CD4-positive, alpha-beta T cell (primary cell): ENCODE measurements at regions not wholly inside any gene's neighbourhood (a gene's known extent, or its start where the extent isn't known, plus 50 kb on each side); places are given as distances from the start of the nearest gene placed in this dataset.

Experiments
- ATAC-seq: fragments of 200-7000 bp; cut with Tn5 transposase; one replicate; pipeline ENCODE4 v1.10.0; 2022; ENCODE audit warnings: mild to moderate bottlenecking; ENCODE audit not compliant: poor library complexity
- CTCF ChIA-PET: fragments of 350-600 bp; sonication (Branson Sonifier 250); formaldehyde crosslinking; loops from one replicate; lab custom pipeline; 2021; ENCODE audit warnings: antibody characterized with exemption, inconsistent platforms; lab: Charles Lee
- POLR2A ChIA-PET: fragments of 350-600 bp; sonication (Branson Sonifier 250); formaldehyde crosslinking; loops from one replicate; lab custom pipeline; 2021; ENCODE audit warnings: antibody characterized with exemption, inconsistent platforms; lab: Charles Lee
- DNase-seq, 14 experiments: peaks; one replicate each; pipeline ENCODE4 v3.0.0-alpha.2; 2013 to 2020; ENCODE audit warnings: mixed read lengths in 2 of 14
- H3K27ac ChIP-seq, 2 donors: one replicate each; pipeline versions ENCODE4 v1.5.1 to v1.7.0; 2013; ENCODE audit warnings: low read length in 2 of 2, low read depth in 1 of 2, mild to moderate bottlenecking in 1 of 2
- H3K27me3 ChIP-seq, 2 experiments: 1 replicate in 1 of 2; 2 replicates in 1 of 2; pipeline versions ENCODE4 v1.6.1 to v1.7.0; 2013; ENCODE audit warnings: low read length in 2 of 2, control low read depth in 1 of 2, mild to moderate bottlenecking in 1 of 2, moderate library complexity in 1 of 2; ENCODE audit not compliant: insufficient read depth in 2 of 2, control insufficient read depth in 1 of 2
- H3K36me3 ChIP-seq: one replicate; pipeline ENCODE4 v1.6.1; 2013; ENCODE audit warnings: low read length, control low read depth; ENCODE audit not compliant: insufficient read depth
- H3K4me1 ChIP-seq: one replicate; pipeline ENCODE4 v1.6.1; 2013; ENCODE audit warnings: low read length, control low read depth; ENCODE audit not compliant: insufficient read depth
- H3K4me3 ChIP-seq: one replicate; pipeline ENCODE4 v1.5.1; 2013; ENCODE audit warnings: mild to moderate bottlenecking, low read length, moderate library complexity
- H3K9me3 ChIP-seq, 2 experiments: 1 replicate in 1 of 2; 2 replicates in 1 of 2; pipeline versions ENCODE4 v1.6.1 to v1.7.0; 2013; ENCODE audit warnings: low read length in 2 of 2, mild to moderate bottlenecking in 2 of 2, control low read depth in 1 of 2, moderate library complexity in 1 of 2; ENCODE audit not compliant: control insufficient read depth in 1 of 2, insufficient read depth in 1 of 2
- H3K27ac Mint-ChIP-seq: one replicate; pipeline ENCODE4 v1.8.0; 2020; ENCODE audit warnings: mixed read lengths
- H3K27me3 Mint-ChIP-seq: one replicate; pipeline ENCODE4 v1.8.0; 2021; ENCODE audit warnings: mixed read lengths
- H3K36me3 Mint-ChIP-seq: one replicate; pipeline ENCODE4 v1.8.0; 2021; ENCODE audit warnings: low read depth, mixed read lengths
- H3K4me1 Mint-ChIP-seq: one replicate; pipeline ENCODE4 v1.8.0; 2021; ENCODE audit warnings: low read depth, mixed read lengths
- H3K4me3 Mint-ChIP-seq: one replicate; pipeline ENCODE4 v1.8.0; 2020; ENCODE audit warnings: mild to moderate bottlenecking, mixed read lengths
- H3K9me3 Mint-ChIP-seq: one replicate; pipeline ENCODE4 v1.8.0; 2020; ENCODE audit warnings: mixed read lengths
- CTCF ChIP-seq: fragments of 200-600 bp; IDR thresholded peaks from one replicate; pipeline ENCODE4 v1.8.0; 2022; ENCODE audit warnings: antibody characterized with exemption, mild to moderate bottlenecking
- intact Hi-C, 2 experiments: fragments of 100-400 bp; cut with DNase I in 1 of 2; cut with micrococcal nuclease in 1 of 2; formaldehyde crosslinking; loops; one replicate each; pipeline versions ENCODE4 v1.15.1 to v1.9.0; 2023 to 2025; cut with DNase I, micrococcal nuclease

DNA sequence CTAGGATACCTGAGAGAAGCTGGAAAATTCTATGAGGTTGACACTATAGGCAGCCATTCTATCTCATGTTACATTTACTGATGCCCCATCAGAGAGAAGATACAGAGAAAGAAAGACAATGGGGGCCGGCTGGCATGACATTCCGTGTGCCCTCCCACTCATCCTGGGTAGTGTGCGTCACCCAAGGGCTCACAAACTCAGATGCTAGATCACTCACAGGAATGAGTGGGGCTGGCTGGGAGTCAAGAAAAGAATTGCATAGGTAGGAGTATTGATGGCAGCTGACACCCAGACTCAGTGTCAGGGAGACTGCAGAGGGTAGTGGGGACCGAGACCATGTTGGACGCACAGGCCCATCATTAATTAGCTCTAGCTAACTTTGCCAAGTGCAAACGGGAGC is 1113.5 kb upstream of the AUTS2 start:
- no peak overlapping the region for H3K4me3 ChIP-seq
- Mint-ChIP-seq H3K4me3 (no peak overlapping the region), H3K27me3 (no peaks in the 10 kb centered on the region), H3K27ac (no peak overlapping the region), H3K4me1 (no peaks in the 10 kb centered on the region), H3K9me3 (peaks cover 10% of the 10 kb centered on the region), H3K36me3 (no peaks in the 10 kb centered on the region)
- no peaks in the 10 kb centered on the region for H3K36me3 ChIP-seq
- ChIA-PET POLR2A (no interaction called here), CTCF (no interaction called here)
- DNase-seq (no peak), ATAC-seq (no peak)
- H3K27me3 ChIP-seq = no peaks in the 10 kb centered on the region
- H3K27ac ChIP-seq = no peak overlapping the region
- H3K4me1 ChIP-seq = no peaks in the 10 kb centered on the region
- intact Hi-C loops = no loop called here
- no peak for TF ChIP-seq CTCF
- peaks cover 0 to 17% of the 10 kb centered on the region in 2 experiments for H3K9me3 ChIP-seq

DNA sequence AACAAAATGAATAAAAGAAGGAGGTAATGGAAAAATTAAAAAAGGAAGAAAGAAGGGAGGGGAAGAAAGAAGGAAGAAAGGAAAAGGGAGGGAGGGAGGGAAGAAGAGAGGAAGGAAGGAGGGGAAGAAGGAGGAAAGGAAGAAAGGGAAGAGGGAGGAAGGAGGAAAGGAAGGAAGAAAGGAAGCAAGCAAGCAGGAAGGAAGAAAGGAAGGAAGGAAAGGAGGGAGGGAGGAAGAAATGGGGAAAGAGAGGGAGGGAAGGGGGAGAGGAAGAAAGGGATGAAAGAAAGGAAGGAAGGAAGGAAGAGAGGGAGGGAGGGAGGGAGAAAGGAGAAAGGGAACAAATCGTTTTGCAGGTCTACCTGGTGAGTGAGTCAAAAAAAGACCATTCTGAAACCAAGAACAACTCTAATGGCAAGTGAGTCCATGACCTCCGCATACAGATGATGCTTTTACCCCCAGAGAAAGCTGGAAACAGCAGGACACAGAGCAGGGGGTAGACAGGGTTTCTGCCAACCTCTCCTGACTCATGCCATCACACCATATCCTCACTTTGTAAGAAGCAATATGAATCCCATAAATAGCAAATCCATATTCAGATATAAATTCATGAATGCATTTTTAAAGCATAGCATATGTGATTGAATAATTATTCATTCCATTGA is 1112.9 kb upstream of the AUTS2 start:
- ATAC-seq (no peak), DNase-seq (no peak)
- Mint-ChIP-seq H3K9me3 (peaks cover 10% of the 10 kb centered on the region), H3K36me3 (no peaks in the 10 kb centered on the region), H3K4me1 (no peaks in the 10 kb centered on the region), H3K27me3 (no peaks in the 10 kb centered on the region), H3K27ac (no peak overlapping the region), H3K4me3 (no peak overlapping the region)
- intact Hi-C loops = no loop called here
- peaks cover 0 to 17% of the 10 kb centered on the region in 2 experiments for H3K9me3 ChIP-seq
- no peak overlapping the region for H3K27ac ChIP-seq
- TF ChIP-seq CTCF = no peak
- no peaks in the 10 kb centered on the region for H3K4me1 ChIP-seq
- H3K36me3 ChIP-seq = no peaks in the 10 kb centered on the region
- H3K27me3 ChIP-seq = no peaks in the 10 kb centered on the region
- H3K4me3 ChIP-seq = no peak overlapping the region
- POLR2A ChIA-PET = no interaction called here
- CTCF ChIA-PET = no interaction called here

DNA sequence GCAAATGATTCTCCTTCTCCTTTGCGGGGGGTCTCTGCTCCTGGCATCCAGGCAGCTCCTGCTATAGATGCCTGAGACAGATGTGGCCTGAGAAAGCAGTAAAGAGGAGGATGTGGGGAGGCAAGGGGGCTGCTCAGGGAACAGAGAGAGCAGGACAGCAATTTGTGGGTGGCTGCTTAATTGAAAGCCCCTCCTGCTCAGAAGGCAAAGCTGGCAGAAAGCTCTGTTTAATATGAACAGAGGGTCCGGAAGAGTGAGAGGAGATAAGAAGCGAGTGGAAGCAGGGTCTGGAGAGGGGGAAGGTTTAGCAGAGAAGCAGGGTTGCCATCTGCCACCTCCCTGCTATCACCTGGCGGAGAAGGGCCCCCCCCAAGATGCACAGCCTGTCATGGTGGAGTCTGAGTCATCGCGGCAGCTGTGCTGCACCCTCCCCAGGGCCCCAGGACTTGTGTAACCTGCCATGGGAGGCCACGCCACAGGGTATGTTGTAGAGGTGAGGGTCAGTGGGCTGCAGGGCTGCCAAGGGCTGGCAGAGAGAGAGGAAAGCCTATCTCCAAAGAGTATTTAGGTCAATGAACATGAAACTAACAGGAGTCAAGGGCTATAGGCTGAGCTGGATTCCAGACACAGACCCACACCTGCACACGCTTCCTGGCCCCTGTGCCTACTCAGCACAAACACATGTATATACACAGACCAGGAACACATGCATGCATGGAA is 1109.8 kb upstream of the AUTS2 start:
- H3K9me3 ChIP-seq = peaks cover 0 to 17% of the 10 kb centered on the region in 2 experiments
- ChIA-PET POLR2A (no interaction called here), CTCF (no interaction called here)
- Mint-ChIP-seq H3K4me1 (no peaks in the 10 kb centered on the region), H3K27me3 (no peaks in the 10 kb centered on the region), H3K9me3 (no peaks in the 10 kb centered on the region), H3K4me3 (no peak overlapping the region), H3K27ac (no peak overlapping the region), H3K36me3 (no peaks in the 10 kb centered on the region)
- TF ChIP-seq CTCF = no peak
- H3K4me1 ChIP-seq = no peaks in the 10 kb centered on the region
- intact Hi-C loops = no loop called here
- no peak overlapping the region for H3K27ac ChIP-seq
- DNase-seq (no peak), ATAC-seq (no peak)
- H3K36me3 ChIP-seq = no peaks in the 10 kb centered on the region
- no peak overlapping the region for H3K4me3 ChIP-seq
- H3K27me3 ChIP-seq = no peaks in the 10 kb centered on the region
